ENCODE measurements at regions not wholly inside any gene's neighbourhood (a gene's known extent, or its start where the extent isn't known, plus 50 kb on each side); places are given as distances from the start of the nearest gene placed in this dataset.

DNA sequence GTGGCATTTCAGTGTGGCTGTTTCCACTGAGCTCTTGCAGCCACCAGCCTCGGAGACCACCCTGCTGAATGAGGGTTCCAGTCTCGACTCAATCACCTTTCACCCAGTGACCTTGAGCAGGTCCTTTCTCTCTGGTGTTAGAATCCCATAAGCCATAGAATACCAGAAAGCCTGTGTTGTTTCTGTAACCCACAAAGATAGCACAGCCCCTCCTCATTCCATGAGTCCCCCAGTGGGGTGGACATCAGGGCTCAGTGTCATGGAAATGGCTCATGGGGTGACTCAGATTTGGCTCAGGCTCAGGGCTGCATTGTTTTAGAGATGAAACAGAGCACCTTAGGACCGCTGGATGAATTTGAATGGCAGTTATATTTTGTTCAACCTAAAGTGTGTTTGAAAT, 171.5 kb downstream of the PTPN11 start:
- TF ChIP-seq, protein P1, sequence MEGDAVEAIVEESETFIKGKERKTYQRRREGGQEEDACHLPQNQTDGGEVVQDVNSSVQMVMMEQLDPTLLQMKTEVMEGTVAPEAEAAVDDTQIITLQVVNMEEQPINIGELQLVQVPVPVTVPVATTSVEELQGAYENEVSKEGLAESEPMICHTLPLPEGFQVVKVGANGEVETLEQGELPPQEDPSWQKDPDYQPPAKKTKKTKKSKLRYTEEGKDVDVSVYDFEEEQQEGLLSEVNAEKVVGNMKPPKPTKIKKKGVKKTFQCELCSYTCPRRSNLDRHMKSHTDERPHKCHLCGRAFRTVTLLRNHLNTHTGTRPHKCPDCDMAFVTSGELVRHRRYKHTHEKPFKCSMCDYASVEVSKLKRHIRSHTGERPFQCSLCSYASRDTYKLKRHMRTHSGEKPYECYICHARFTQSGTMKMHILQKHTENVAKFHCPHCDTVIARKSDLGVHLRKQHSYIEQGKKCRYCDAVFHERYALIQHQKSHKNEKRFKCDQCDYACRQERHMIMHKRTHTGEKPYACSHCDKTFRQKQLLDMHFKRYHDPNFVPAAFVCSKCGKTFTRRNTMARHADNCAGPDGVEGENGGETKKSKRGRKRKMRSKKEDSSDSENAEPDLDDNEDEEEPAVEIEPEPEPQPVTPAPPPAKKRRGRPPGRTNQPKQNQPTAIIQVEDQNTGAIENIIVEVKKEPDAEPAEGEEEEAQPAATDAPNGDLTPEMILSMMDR (conservative IDR thresholded peaks at IDR 0.05 in 1 of 2, IDR thresholded peaks at IDR 0.05 in 1 of 2; ENCODE audit: extremely low read depth in 1 of 2, insufficient read depth in 1 of 2, low read depth in 1 of 2, low read length in 2 of 2): no peak
- TF ChIP-seq EZH2 (IDR thresholded peaks at IDR 0.05; ENCODE audit: borderline replicate concordance, low read length): no peak
